ENCODE measurements at regions not wholly inside any gene's neighbourhood (a gene's known extent, or its start where the extent isn't known, plus 50 kb on each side); places are given as distances from the start of the nearest gene placed in this dataset.
"Not testable (repeated sequence)": the region's sequence is repeated elsewhere in the genome, so short reads cannot be mapped to it uniquely, and the experiment has no call there.

- DNase-seq: no peak
Observed at GRCh38 chr7:109659261-109659660, 1089.6 kb downstream of the DNAJB9 start.

GRCh38 chr7:109660401-109660800 lies 1090.7 kb downstream of the DNAJB9 start:
- no peak for DNase-seq

- no peak for DNase-seq
Observed at GRCh38 chr7:109663806-109664205, 1094.1 kb downstream of the DNAJB9 start.

- not testable (repeated sequence) for DNase-seq
Observed at GRCh38 chr7:109687269-109687668, 1117.6 kb downstream of the DNAJB9 start.

GRCh38 chr7:109692613-109693012 lies 1122.9 kb downstream of the DNAJB9 start:
- not testable (repeated sequence) for DNase-seq

GRCh38 chr7:109694149-109695071 lies 1124.7 kb downstream of the DNAJB9 start:
- DNase-seq: no peak

- no peak for DNase-seq
Observed at GRCh38 chr7:109695419-109695818, 1125.7 kb downstream of the DNAJB9 start.

- no peak for DNase-seq
Observed at GRCh38 chr7:109696723-109697122, 1127.0 kb downstream of the DNAJB9 start.

- no peak for DNase-seq
Observed at GRCh38 chr7:109699661-109700060, 1130.0 kb downstream of the DNAJB9 start.

GRCh38 chr7:109713366-109713765 lies 1143.7 kb downstream of the DNAJB9 start:
- DNase-seq: no peak

- DNase-seq: not testable (repeated sequence)
Observed at GRCh38 chr7:109719359-109719758, 1149.7 kb downstream of the DNAJB9 start.

- no peak for DNase-seq
Observed at GRCh38 chr7:109734601-109735000, 1164.9 kb downstream of the DNAJB9 start.

GRCh38 chr7:109735881-109736280 lies 1166.2 kb downstream of the DNAJB9 start:
- DNase-seq: no peak

- DNase-seq: no peak
Observed at GRCh38 chr7:109745677-109746410, 1176.2 kb downstream of the DNAJB9 start.

- DNase-seq: no peak
Observed at GRCh38 chr7:109751241-109751640, 1181.6 kb downstream of the DNAJB9 start.

GRCh38 chr7:109752068-109752467 lies 1182.4 kb downstream of the DNAJB9 start:
- DNase-seq: no peak

GRCh38 chr7:109757713-109758112 lies 1188.0 kb downstream of the DNAJB9 start:
- DNase-seq: no peak

- no peak for DNase-seq
Observed at GRCh38 chr7:109763611-109764010, 1193.9 kb downstream of the DNAJB9 start.

GRCh38 chr7:109772161-109772560 lies 1202.5 kb downstream of the DNAJB9 start:
- no peak for DNase-seq

GRCh38 chr7:109782806-109783205 lies 1213.1 kb downstream of the DNAJB9 start:
- DNase-seq: no peak

GRCh38 chr7:109806548-109806947 lies 1236.9 kb downstream of the DNAJB9 start:
- DNase-seq: no peak

GRCh38 chr7:109821156-109821555 lies 1251.5 kb downstream of the DNAJB9 start:
- DNase-seq: no peak

GRCh38 chr7:109834851-109835250 lies 1256.1 kb upstream of the LRRN3 start:
- DNase-seq: no peak

- DNase-seq: no peak
Observed at GRCh38 chr7:109835577-109835976, 1255.3 kb upstream of the LRRN3 start.
